ENCODE measurements at regions not wholly inside any gene's neighbourhood (a gene's known extent, or its start where the extent isn't known, plus 50 kb on each side); places are given as distances from the start of the nearest gene placed in this dataset.

DNA sequence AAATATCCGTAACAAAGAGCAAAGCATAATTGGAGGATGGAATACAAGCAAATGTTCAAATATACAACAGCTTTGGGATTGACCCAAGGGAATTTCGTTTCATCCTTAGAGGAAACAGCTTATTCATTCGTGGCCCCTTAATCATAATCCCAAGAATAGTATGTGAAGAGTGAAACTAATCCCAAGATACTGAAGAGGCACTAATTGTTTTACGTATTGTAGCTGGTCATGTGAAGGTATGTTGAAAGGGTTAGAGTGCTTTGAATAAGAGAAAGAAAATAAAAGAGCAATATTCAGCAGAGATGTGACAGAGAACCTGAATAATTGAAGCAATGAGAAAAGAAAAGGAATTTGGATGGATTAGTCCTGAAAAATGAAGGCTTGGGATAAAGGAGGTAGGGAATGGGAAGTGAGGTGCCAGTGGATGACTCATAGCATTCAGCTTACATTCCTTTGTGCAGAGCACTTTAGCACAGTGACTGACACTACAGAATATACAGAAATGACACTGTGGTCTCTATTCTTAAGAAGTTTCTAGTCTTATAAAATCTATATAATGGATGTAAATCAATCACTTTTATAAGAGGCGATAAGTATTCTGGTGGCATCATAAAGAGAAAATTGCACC is 221.9 kb downstream of the TLR4 start:
- Histone ChIP-seq H3K27me3 (replicated peaks; ENCODE audit: control insufficient read depth, insufficient read depth, low read length) (no peaks in the 10 kb centered on the region), H3K36me3 (ENCODE audit: control insufficient read depth, insufficient read depth, low read length) (no peaks in the 10 kb centered on the region), H3K4me3 (replicated peaks; ENCODE audit: low read depth, low read length) (no peak overlapping the region)
- TF ChIP-seq, protein P1, sequence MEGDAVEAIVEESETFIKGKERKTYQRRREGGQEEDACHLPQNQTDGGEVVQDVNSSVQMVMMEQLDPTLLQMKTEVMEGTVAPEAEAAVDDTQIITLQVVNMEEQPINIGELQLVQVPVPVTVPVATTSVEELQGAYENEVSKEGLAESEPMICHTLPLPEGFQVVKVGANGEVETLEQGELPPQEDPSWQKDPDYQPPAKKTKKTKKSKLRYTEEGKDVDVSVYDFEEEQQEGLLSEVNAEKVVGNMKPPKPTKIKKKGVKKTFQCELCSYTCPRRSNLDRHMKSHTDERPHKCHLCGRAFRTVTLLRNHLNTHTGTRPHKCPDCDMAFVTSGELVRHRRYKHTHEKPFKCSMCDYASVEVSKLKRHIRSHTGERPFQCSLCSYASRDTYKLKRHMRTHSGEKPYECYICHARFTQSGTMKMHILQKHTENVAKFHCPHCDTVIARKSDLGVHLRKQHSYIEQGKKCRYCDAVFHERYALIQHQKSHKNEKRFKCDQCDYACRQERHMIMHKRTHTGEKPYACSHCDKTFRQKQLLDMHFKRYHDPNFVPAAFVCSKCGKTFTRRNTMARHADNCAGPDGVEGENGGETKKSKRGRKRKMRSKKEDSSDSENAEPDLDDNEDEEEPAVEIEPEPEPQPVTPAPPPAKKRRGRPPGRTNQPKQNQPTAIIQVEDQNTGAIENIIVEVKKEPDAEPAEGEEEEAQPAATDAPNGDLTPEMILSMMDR (IDR thresholded peaks at IDR 0.05; ENCODE audit: insufficient read depth, low read length, poor library complexity, severe bottlenecking), result no peak
- DNase-seq (ENCODE audit: extremely low read depth, insufficient read length), result no peak

DNA sequence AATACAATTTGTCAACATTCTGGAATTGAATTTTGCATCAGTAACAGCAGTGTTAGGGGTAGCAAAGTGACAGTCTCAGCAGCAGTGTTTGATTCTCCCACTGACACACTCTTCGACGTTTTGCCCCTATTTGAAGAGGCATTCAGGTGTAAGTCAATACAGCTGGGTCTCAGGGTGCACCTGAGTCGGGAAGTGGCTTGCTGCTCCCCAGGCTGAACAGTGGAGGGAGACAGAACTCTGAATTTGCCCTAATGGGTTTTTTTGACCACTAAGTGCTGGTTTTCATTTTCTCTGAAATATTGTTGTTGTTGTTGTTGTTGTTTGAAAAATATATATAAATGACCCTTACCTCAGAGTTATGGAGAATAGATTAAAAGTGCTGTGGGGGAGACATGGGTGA is 223.2 kb downstream of the TLR4 start:
- no peak overlapping the region for H3K4me3 ChIP-seq (replicated peaks; ENCODE audit: low read depth, low read length)
- DNase-seq (ENCODE audit: extremely low read depth, insufficient read length), result no peak
- H3K27me3 ChIP-seq (replicated peaks; ENCODE audit: control insufficient read depth, insufficient read depth, low read length), result no peaks in the 10 kb centered on the region
- TF ChIP-seq, protein P1 (IDR thresholded peaks at IDR 0.05; ENCODE audit: insufficient read depth, low read length, poor library complexity, severe bottlenecking), result peak; percentile 67
- no peaks in the 10 kb centered on the region for H3K36me3 ChIP-seq (ENCODE audit: control insufficient read depth, insufficient read depth, low read length)

DNA sequence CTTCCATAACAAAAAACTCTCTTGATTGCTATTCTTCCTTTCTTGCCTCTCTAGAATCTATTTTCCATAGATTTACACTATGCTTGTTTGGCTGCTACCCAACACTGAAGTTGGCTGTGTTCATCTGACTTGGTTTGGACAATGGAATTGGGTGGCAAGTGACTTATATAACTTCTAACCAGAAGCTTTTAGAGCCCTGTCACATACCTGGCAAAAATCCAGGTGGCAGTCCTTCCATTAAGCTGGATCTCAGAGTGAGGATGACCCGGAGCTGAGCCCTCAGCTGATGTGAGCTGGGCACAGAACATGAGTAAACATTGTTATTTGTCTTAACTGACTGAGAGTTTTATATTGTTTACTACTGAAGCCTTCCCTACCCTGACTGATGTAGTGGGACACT is 225.7 kb downstream of the TLR4 start:
- H3K36me3 ChIP-seq (ENCODE audit: control insufficient read depth, insufficient read depth, low read length), result no peaks in the 10 kb centered on the region
- TF ChIP-seq, protein P1 (IDR thresholded peaks at IDR 0.05; ENCODE audit: insufficient read depth, low read length, poor library complexity, severe bottlenecking), result no peak
- no peak for DNase-seq (ENCODE audit: extremely low read depth, insufficient read length)
- no peaks in the 10 kb centered on the region for H3K27me3 ChIP-seq (replicated peaks; ENCODE audit: control insufficient read depth, insufficient read depth, low read length)
- no peak overlapping the region for H3K4me3 ChIP-seq (replicated peaks; ENCODE audit: low read depth, low read length)

DNA sequence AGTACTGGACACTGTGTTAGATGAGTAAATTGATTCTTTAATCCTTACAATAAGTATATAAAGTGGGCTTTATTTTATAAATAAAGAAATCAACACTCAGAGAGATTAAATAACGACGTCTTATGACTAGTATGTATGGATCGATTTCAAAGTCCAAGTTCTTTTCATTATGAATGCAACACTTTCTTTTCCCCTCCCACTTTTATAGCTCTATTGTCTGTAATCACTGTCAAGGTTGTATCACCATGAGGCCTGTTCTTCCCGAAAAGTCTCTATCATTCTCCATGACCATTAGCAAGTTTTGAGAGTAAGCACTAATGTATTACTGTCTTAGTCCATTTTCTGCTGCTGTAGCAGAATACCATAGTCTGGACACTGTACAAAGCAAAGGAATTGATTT is 228.4 kb downstream of the TLR4 start:
- no peaks in the 10 kb centered on the region for H3K27me3 ChIP-seq (replicated peaks; ENCODE audit: control insufficient read depth, insufficient read depth, low read length)
- TF ChIP-seq, protein P1 (IDR thresholded peaks at IDR 0.05; ENCODE audit: insufficient read depth, low read length, poor library complexity, severe bottlenecking), result no peak
- no peak overlapping the region for H3K4me3 ChIP-seq (replicated peaks; ENCODE audit: low read depth, low read length)
- DNase-seq (ENCODE audit: extremely low read depth, insufficient read length), result no peak
- no peaks in the 10 kb centered on the region for H3K36me3 ChIP-seq (ENCODE audit: control insufficient read depth, insufficient read depth, low read length)

DNA sequence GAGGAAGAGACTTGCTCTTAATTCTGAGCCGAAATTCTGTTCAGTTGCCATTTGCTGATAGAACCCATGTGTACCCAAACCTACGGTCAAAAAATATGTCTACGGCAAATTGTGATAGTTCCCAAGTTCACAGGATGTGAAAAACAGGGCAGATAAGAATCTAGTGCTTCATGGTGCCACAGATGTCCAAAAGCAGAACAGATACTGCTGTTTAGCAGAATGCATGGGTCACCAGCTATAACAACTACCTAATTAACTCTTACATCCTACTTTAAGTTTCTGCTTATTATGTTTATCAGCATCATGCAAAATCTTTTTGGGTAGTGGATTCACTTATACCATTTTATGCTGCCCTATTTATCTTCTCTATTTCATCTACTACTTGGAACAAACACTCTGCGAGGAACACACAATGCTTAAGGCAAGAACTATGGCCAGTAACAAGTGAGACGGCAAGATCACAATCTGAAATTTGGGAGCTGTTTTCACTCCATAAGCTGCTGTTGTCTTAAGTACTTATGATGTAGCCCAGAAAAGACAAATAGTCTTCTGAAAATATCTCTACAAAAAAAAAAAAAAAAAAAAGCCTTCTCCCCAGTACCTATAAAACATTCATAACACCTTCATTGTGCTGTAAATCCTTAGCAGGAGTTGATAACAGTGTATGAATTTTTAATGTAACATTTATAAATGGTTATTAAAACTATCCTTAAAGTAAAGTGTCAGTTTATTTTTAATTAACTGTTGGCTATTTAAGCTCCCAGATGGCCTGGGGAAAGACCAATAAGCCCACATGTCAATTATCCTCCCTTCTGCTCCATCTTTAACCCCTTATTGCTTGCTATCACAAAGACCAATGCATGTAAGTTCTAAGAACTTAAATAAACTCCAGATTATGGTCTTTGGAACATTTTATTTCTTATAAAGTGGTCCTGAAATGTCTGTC is 232.3 kb downstream of the TLR4 start:
- H3K27me3 ChIP-seq (replicated peaks; ENCODE audit: control insufficient read depth, insufficient read depth, low read length), result no peaks in the 10 kb centered on the region
- H3K4me3 ChIP-seq (replicated peaks; ENCODE audit: low read depth, low read length), result no peak overlapping the region
- TF ChIP-seq, protein P1 (IDR thresholded peaks at IDR 0.05; ENCODE audit: insufficient read depth, low read length, poor library complexity, severe bottlenecking), result no peak
- H3K36me3 ChIP-seq (ENCODE audit: control insufficient read depth, insufficient read depth, low read length), result no peaks in the 10 kb centered on the region
- peak; percentile 54 for DNase-seq (ENCODE audit: extremely low read depth, insufficient read length)
